ENCODE measurements at regions not wholly inside any gene's neighbourhood (a gene's known extent, or its start where the extent isn't known, plus 50 kb on each side); places are given as distances from the start of the nearest gene placed in this dataset.

DNA sequence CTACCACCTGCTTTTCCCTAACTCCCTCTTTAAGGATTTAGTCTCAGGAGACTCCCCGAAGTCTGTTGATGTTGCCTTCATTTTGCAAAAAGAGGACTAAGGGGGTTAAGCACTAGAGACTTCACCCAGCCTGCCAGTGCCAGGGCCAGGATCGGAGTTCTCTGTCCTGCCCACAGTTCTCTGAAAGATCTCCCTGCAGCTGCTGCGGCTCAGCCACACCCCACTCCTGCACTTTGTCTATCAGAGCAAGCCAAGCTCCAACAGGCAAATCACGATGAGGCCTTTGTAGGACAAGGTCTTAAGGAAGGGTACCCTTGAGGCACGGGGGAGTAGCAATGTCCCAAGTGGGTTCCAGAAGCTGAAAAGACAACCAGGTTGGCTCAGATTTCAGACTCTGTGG is 148.8 kb upstream of the EGLN3 start:
- Mint-ChIP-seq H3K27ac (no peak overlapping the region), H3K36me3 (ENCODE audit: insufficient read depth) (no peaks in the 10 kb centered on the region), H3K9me3 (ENCODE audit: low read depth) (no peaks in the 10 kb centered on the region), H3K27me3 (no peaks in the 10 kb centered on the region), H3K4me1 (ENCODE audit: low read depth) (peaks cover 18% of the 10 kb centered on the region), H3K4me3 (ENCODE audit: low read depth) (no peak overlapping the region)
- TF ChIP-seq, protein P1, sequence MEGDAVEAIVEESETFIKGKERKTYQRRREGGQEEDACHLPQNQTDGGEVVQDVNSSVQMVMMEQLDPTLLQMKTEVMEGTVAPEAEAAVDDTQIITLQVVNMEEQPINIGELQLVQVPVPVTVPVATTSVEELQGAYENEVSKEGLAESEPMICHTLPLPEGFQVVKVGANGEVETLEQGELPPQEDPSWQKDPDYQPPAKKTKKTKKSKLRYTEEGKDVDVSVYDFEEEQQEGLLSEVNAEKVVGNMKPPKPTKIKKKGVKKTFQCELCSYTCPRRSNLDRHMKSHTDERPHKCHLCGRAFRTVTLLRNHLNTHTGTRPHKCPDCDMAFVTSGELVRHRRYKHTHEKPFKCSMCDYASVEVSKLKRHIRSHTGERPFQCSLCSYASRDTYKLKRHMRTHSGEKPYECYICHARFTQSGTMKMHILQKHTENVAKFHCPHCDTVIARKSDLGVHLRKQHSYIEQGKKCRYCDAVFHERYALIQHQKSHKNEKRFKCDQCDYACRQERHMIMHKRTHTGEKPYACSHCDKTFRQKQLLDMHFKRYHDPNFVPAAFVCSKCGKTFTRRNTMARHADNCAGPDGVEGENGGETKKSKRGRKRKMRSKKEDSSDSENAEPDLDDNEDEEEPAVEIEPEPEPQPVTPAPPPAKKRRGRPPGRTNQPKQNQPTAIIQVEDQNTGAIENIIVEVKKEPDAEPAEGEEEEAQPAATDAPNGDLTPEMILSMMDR (IDR thresholded peaks at IDR 0.05; ENCODE audit: unreplicated experiment), result no peak
- DNase-seq (ENCODE audit: low spot score, unreplicated experiment), result no peak

DNA sequence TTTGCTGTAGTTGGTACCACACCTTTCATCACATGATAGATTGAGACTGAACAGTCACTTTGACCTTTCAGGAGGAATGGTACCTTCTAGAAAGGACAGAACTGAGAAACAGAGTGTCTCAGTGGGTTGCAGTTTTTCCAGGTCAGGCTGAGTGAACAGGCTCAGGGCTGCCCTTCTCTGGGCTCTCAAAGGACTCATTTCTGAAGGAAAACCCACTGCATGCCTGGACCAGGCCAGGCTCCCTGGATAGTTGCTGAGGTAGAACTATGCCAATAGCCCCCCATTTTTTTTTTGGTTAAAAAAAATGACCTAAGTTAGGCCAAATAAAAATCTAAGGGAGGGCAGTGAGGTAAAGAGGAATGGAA is 148.1 kb upstream of the EGLN3 start:
- Mint-ChIP-seq H3K4me1 (ENCODE audit: low read depth) (peaks cover 18% of the 10 kb centered on the region), H3K36me3 (ENCODE audit: insufficient read depth) (no peaks in the 10 kb centered on the region), H3K27ac (no peak overlapping the region), H3K4me3 (ENCODE audit: low read depth) (no peak overlapping the region), H3K27me3 (no peaks in the 10 kb centered on the region), H3K9me3 (ENCODE audit: low read depth) (no peaks in the 10 kb centered on the region)
- TF ChIP-seq, protein P1 (IDR thresholded peaks at IDR 0.05; ENCODE audit: unreplicated experiment), result no peak
- DNase-seq (ENCODE audit: low spot score, unreplicated experiment), result no peak

DNA sequence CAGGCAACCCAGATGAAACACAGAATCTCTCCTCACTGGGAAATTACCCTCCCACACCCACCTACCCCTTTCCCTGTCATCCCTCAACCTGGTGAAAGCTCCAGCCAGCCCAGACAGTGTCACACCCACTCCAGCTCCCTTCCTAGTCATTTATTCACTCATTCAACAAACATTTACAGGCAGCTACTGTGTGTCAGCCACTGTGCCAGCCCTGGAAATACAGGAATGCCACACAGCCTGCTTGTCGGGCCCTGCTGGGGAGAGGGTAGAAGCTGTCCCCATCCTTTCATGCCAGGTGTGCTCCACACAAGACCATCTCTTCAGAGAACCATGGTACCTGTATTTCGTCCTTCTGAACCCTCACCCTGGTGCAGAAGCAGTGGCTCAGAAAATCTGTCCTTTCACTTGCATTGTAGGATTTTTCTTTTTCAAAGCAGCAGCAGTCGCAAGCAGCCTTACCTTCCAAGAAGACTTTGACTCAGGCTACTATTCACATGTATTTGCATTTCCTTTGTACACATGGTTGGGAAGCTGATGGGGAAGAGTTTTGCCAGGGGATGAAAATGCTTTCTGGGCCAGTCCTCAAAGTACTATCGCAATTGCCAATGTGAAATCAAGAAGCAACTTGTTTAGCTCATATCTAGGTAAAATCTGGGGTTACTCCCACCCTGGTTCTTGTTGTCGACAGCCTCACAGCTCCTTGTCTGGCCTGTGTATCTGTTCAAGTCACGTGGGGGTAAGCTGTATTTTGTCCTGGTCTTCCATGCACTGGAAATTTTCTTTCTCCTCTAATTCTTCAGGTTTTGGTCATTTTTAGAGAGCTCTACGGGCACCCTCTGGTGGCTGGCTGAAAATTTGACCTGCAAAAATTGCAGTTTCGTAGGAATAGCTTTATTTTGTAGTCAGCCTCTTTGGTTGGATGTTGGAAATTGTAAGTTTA is 147.4 kb upstream of the EGLN3 start:
- H3K36me3 Mint-ChIP-seq (ENCODE audit: insufficient read depth), result no peaks in the 10 kb centered on the region
- H3K4me3 Mint-ChIP-seq (ENCODE audit: low read depth), result no peak overlapping the region
- H3K27me3 Mint-ChIP-seq, result no peaks in the 10 kb centered on the region

DNA sequence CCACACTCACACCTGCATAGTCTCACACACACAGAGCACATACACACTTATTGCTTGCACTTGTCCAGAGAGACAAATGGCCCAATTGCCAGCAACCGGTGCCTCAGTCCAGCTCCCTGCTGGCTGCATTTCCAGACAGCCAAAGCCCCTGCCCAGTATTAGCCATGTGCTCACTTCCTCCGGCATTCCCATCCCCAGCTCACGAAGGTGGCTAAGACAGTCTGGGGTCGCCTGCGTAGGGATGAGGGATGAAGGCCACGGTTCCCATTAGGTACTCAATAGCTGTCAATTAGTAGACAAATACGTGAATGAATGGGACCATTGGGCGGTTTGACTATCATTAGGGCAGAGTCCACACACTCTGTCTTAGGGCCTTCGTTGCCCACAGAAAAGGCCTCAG is 146.8 kb upstream of the EGLN3 start:
- DNase-seq (ENCODE audit: low spot score, unreplicated experiment), result no peak
- no peaks in the 10 kb centered on the region for H3K36me3 Mint-ChIP-seq (ENCODE audit: insufficient read depth)

More for the DNA sequence above, 147.4 kb upstream of the EGLN3 start:
- Mint-ChIP-seq H3K9me3 (ENCODE audit: low read depth) (no peaks in the 10 kb centered on the region), H3K4me1 (ENCODE audit: low read depth) (peaks cover 18% of the 10 kb centered on the region), H3K27ac (no peak overlapping the region)
- TF ChIP-seq, protein P1 (IDR thresholded peaks at IDR 0.05; ENCODE audit: unreplicated experiment), result peak; percentile 72
- DNase-seq (ENCODE audit: low spot score, unreplicated experiment), result no peak

DNA sequence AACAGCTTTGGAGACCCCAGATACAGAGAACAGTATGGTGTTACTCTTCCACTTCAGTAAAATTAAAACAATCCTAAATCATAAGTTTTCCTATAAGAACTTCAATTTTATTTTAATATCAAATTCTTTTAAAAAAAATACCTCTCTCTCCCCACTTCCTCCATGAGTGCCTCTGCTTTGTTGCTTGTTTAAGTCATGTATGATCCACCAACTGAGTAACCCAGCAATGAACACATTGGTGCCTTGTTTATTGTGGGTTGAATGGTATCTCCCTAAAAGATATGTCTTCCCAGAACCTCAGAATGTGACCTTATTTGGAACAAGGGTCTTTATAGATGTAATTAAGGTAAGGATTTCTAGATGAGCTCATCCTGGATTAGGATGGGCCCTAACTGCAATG is 143.5 kb upstream of the EGLN3 start:
- H3K9me3 Mint-ChIP-seq (ENCODE audit: low read depth), result no peaks in the 10 kb centered on the region
- peaks cover 15% of the 10 kb centered on the region for H3K4me1 Mint-ChIP-seq (ENCODE audit: low read depth)
- TF ChIP-seq, protein P1 (IDR thresholded peaks at IDR 0.05; ENCODE audit: unreplicated experiment), result no peak
- H3K4me3 Mint-ChIP-seq (ENCODE audit: low read depth), result no peak overlapping the region
- DNase-seq (ENCODE audit: low spot score, unreplicated experiment), result no peak
- H3K27ac Mint-ChIP-seq, result no peak overlapping the region
- no peaks in the 10 kb centered on the region for H3K27me3 Mint-ChIP-seq
- no peaks in the 10 kb centered on the region for H3K36me3 Mint-ChIP-seq (ENCODE audit: insufficient read depth)

More for the DNA sequence above, 146.8 kb upstream of the EGLN3 start:
- Mint-ChIP-seq H3K4me1 (ENCODE audit: low read depth) (peaks cover 15% of the 10 kb centered on the region), H3K27ac (no peak overlapping the region), H3K9me3 (ENCODE audit: low read depth) (no peaks in the 10 kb centered on the region), H3K4me3 (ENCODE audit: low read depth) (no peak overlapping the region), H3K27me3 (no peaks in the 10 kb centered on the region)
- TF ChIP-seq, protein P1 (IDR thresholded peaks at IDR 0.05; ENCODE audit: unreplicated experiment), result no peak
